HepG2 (cell line): ENCODE measurements at regions not wholly inside any gene's neighbourhood (a gene's known extent, or its start where the extent isn't known, plus 50 kb on each side); places are given as distances from the start of the nearest gene placed in this dataset.

Source experiments
- ATAC-seq: fragments of 200-7000 bp; cut with Tn5 transposase; 3 replicates; pipeline ENCODE4 v1.9.1; 2020; ENCODE audit warnings: mild to moderate bottlenecking, moderate library complexity
- BruUV-seq: library from RNA; stranded (reverse); fragments of 400-500 nt; replicated peaks from 2 replicates; lab custom pipeline; 2021; lab: Mats Ljungman, UMichigan
- CTCF ChIA-PET: fragments of 300-600 bp; formaldehyde crosslinking; extraction: SDS; loops from one replicate; lab custom pipeline; 2021; ENCODE audit warnings: low total read pairs, inconsistent platforms, low intra/inter-chr PET ratio; lab: Yijun Ruan, JAX
- POLR2A ChIA-PET: fragments of 350-600 bp; sonication (Branson Sonifier 250); formaldehyde crosslinking; loops from one replicate; lab custom pipeline; 2020; ENCODE audit warnings: antibody characterized with exemption, inconsistent platforms; lab: Yijun Ruan, JAX
- DNase-seq: peaks from one replicate; pipeline ENCODE4 v3.0.0-alpha.2; 2015; ENCODE audit warnings: low spot score
- FAIRE-seq: peaks from 3 replicates; lab custom pipeline; 2011; peaks lifted over from hg19 to GRCh38; lab: Jason Lieb, UNC
- H2AFZ ChIP-seq: one replicate; pipeline ENCODE4 v1.6.1; 2011; ENCODE audit warnings: low read length, inconsistent platforms
- H3K27ac ChIP-seq: fragments of 300-600 bp; 3 replicates; pipeline ENCODE4 v1.8.0; 2011; ENCODE audit warnings: mixed run types, mild to moderate bottlenecking, mixed read lengths, low read length, inconsistent platforms; ENCODE audit not compliant: insufficient read depth; ENCODE audit errors: extremely low read length
- H3K27me3 ChIP-seq, 2 experiments: fragments of 200-600 bp in 1 of 2; 2 replicates in 1 of 2; 3 replicates in 1 of 2; pipeline versions ENCODE4 v1.6.0 to v1.8.0; 2011; ENCODE audit warnings: low read length in 2 of 2, mild to moderate bottlenecking in 2 of 2, moderate library complexity in 2 of 2, inconsistent platforms in 1 of 2; ENCODE audit not compliant: insufficient read depth in 2 of 2, control insufficient read depth in 1 of 2
- H3K36me3 ChIP-seq, 2 experiments: fragments of 200-600 bp in 1 of 2; replicated peaks in 1 of 2; 2 replicates in 1 of 2; 3 replicates in 1 of 2; pipeline versions ENCODE4 v1.5.1 to v1.8.0; 2011; ENCODE audit warnings: low read length in 2 of 2, inconsistent platforms in 1 of 2; ENCODE audit not compliant: insufficient read depth in 2 of 2, control insufficient read depth in 1 of 2
- H3K4me1 ChIP-seq: 2 replicates; pipeline ENCODE4 v1.5.1; 2012; ENCODE audit warnings: low read length, inconsistent platforms; ENCODE audit not compliant: insufficient read depth
- H3K4me2 ChIP-seq: 2 replicates; pipeline ENCODE4 v1.6.0; 2011; ENCODE audit warnings: low read depth, low read length, inconsistent platforms
- H3K4me3 ChIP-seq, 3 experiments: fragments of 200-600 bp in 1 of 3; sonication (generic), shearing (Covaris generic) in 1 of 3; replicated peaks in 1 of 3; 2 replicates each; pipeline ENCODE4 v1.5.1; 2011 to 2016; ENCODE audit warnings: low read length in 3 of 3, inconsistent platforms in 2 of 3, low read depth in 2 of 3, mild to moderate bottlenecking in 2 of 3, control low read depth in 1 of 3, mixed read lengths in 1 of 3; ENCODE audit not compliant: insufficient read depth in 1 of 3
- H3K79me2 ChIP-seq: one replicate; pipeline ENCODE4 v1.6.1; 2011; ENCODE audit warnings: low read length, inconsistent platforms; ENCODE audit not compliant: insufficient read depth
- H3K9ac ChIP-seq: 2 replicates; pipeline ENCODE4 v1.6.0; 2011; ENCODE audit warnings: mild to moderate bottlenecking, low read depth, low read length, inconsistent platforms; ENCODE audit not compliant: insufficient read depth
- H3K9me3 ChIP-seq: 2 replicates; pipeline ENCODE4 v1.5.1; 2012; ENCODE audit warnings: mild to moderate bottlenecking, low read length
- H4K20me1 ChIP-seq: 2 replicates; pipeline ENCODE4 v1.6.0; 2011; ENCODE audit warnings: inconsistent platforms, mild to moderate bottlenecking, low read length, moderate library complexity; ENCODE audit not compliant: insufficient read depth
- HDAC6 ChIP-seq: fragments of 200-600 bp; sonication (generic); IDR thresholded peaks from 2 replicates; pipeline ENCODE4 v1.7.0; 2017; ENCODE audit warnings: mild to moderate bottlenecking, antibody characterized with exemption, low read length, low read depth
- IKZF5 ChIP-seq: IDR thresholded peaks from 2 replicates; pipeline ENCODE4 v1.6.1; 2018; ENCODE audit warnings: missing genetic modification reagents, mild to moderate bottlenecking, missing compliant biosample characterization
- JARID2 ChIP-seq: sonication (generic); formaldehyde crosslinking; IDR thresholded peaks from 2 replicates; pipeline ENCODE4 v1.8.1; 2023; ENCODE audit warnings: missing genetic modification reagents, inconsistent platforms; ENCODE audit not compliant: insufficient replicate concordance
- MAZ ChIP-seq, 2 experiments: sonication (generic) in 1 of 2; formaldehyde crosslinking in 1 of 2; IDR thresholded peaks; 2 replicates each; pipeline versions ENCODE4 v1.5.0 to v1.6.1; 2012 to 2020; ENCODE audit warnings: low read depth in 2 of 2, mild to moderate bottlenecking in 2 of 2, borderline replicate concordance in 1 of 2, improper control_type of control experiment in 1 of 2, low read length in 1 of 2, missing genetic modification reagents in 1 of 2, moderate library complexity in 1 of 2
- NCOA2 ChIP-seq: sonication (generic); formaldehyde crosslinking; IDR thresholded peaks from 2 replicates; pipeline ENCODE4 v1.8.0; 2022; ENCODE audit warnings: inconsistent platforms
- RERE ChIP-seq: IDR thresholded peaks from 2 replicates; pipeline ENCODE4 v1.6.1; 2016; ENCODE audit warnings: low read depth, missing genetic modification reagents, missing compliant biosample characterization
- ZBTB1 ChIP-seq: sonication (generic); formaldehyde crosslinking; IDR thresholded peaks from 2 replicates; pipeline ENCODE4 v1.4.0; 2020; ENCODE audit warnings: missing genetic modification reagents, borderline replicate concordance
- ZNF138 ChIP-seq: sonication (generic); formaldehyde crosslinking; IDR thresholded peaks from 2 replicates; pipeline ENCODE4 v1.5.0; 2020; ENCODE audit warnings: mild to moderate bottlenecking, low read depth, missing genetic modification reagents
- whole genome bisulfite sequencing: methylation state at CpG from one replicate; pipeline ENCODE4 v1.1.6; 2017; ENCODE audit warnings: low lambda C conversion rate; 5-methylcytosine and 5-hydroxymethylcytosine counted together
- in situ Hi-C: cut with HindIII; loops from 2 replicates; pipeline ENCODE4 v1.10.0; 2017; ENCODE audit warnings: low pct_unique_long_range_greater_than_20kb; ENCODE audit not compliant: extremely low pct_ligation_motif_present
- intact Hi-C: fragments of 100-400 bp; cut with micrococcal nuclease; formaldehyde crosslinking; loops from one replicate; pipeline ENCODE4 v1.10.0; 2022; ENCODE audit not compliant: unreplicated experiment

- TF ChIP-seq IKZF5 (CRISPR knock-in tag): no peak
- no peak for TF ChIP-seq MAZ (IDR thresholded peaks at IDR 0.05; ENCODE audit: borderline replicate concordance, low read depth, low read length)
- TF ChIP-seq MAZ (CRISPR knock-in tag; IDR thresholded peaks at IDR 0.05; ENCODE audit: low read depth): no peak
- TF ChIP-seq, all 625 proteins: peak for 0
These were observed 67.0 kb downstream of the CXCL12 start (continued) for GRCh38 chr10:44317856-44318255.

GRCh38 chr10:44316922-44317215 lies 68.0 kb downstream of the CXCL12 start:
- no peaks in the 10 kb centered on the region for H3K4me1 ChIP-seq
- FAIRE-seq (no peak), DNase-seq (no peak), ATAC-seq (no peak)
- H3K27me3 ChIP-seq: 0 out of 5 replicates have a peak, but pooled peaks cover 0 to 3% of the 10 kb centered on the region in 2 experiments
- BruUV-seq: no TSS peak
- in situ Hi-C loops: no loop called here
- H3K36me3 ChIP-seq: no peaks in the 10 kb centered on the region
- 32% methylated on average over 8 of the region's 8 CpGs for WGBS
- H3K9ac ChIP-seq: no peak overlapping the region
- ChIA-PET CTCF (no interaction called here), POLR2A (no interaction called here)
- TF ChIP-seq ZBTB1 (no peak), RERE (CRISPR knock-in tag) (no peak), HDAC6 (no peak), ZNF138 (CRISPR knock-in tag) (no peak), NCOA2 (CRISPR knock-in tag) (no peak), JARID2 (CRISPR knock-in tag) (no peak)
- H3K27ac ChIP-seq: no peak overlapping the region
- no peaks in the 10 kb centered on the region for H3K79me2 ChIP-seq
- intact Hi-C loops: no loop called here
- H3K9me3 ChIP-seq: no peaks in the 10 kb centered on the region
- no peaks in the 10 kb centered on the region for H4K20me1 ChIP-seq
- H2AFZ ChIP-seq: no peak overlapping the region
- no peak overlapping the region; the same call in 1 of the 2 replicates for H3K4me2 ChIP-seq
- H3K4me3 ChIP-seq: no peak overlapping the region
